NCI-H748 treated with DMSO at 0.1 percent for 48 hours (cell line): ENCODE measurements at regions not wholly inside any gene's neighbourhood (a gene's known extent, or its start where the extent isn't known, plus 50 kb on each side); places are given as distances from the start of the nearest gene placed in this dataset.

Experiments
- DNase-seq: peaks from one replicate; lab custom pipeline; 2025; lab: John Stamatoyannopoulos, UW

DNA sequence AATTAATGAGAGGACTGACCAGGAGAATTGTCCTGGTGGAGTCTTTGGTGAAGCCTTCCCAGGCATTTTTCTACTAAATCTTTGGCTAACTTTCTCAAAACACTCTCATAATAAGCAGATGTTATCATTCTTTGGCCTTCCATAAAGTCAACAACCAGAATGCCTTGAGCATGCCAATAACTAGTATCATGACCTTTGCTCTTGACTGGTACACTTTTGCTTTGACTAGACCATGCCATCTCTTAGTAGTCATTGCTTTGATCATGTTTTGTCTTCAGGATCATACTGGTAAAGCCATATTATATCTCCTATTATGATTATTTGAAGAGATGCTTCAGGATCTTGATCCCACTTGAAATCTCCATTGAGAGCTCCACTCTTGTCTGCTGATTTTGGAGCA is 506.9 kb downstream of the ELAVL2 start:
- DNase-seq: no peak

DNA sequence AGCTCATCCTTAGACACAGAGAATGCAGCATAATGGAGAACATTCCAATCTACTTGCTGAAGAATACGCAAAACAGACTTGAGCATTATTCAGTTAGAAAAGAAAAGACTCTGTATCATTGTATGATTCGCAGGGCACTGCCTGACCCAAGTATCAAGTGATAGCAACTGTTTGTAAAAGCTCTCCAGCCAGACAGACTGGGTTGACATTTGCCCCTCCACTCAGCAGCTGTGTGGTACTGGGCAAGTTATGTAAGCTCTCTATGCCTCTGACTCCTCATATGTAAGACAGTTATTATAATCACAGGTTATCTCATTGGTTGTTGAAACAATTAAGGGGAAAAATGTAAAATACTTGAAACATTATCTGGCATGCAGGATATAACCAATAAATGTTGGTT is 505.0 kb downstream of the ELAVL2 start:
- DNase-seq: no peak

DNA sequence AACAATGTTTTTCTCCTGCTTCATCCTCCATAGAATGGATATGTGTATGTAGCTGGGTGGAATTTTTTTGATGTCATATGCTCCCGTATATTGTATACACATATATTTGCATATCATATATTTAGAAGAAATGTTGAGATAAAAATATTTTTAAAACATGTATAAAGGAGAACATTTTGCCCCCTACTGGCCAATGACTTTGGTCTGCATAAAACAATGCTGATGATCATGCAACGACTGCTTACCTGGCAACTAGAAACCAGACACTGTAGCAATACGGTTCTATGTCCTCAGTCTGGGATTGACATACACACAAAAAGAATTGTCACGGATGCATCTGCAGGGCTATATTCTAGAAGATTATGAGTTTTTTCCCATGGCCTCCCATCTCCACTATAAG is 503.6 kb downstream of the ELAVL2 start:
- DNase-seq: no peak

DNA sequence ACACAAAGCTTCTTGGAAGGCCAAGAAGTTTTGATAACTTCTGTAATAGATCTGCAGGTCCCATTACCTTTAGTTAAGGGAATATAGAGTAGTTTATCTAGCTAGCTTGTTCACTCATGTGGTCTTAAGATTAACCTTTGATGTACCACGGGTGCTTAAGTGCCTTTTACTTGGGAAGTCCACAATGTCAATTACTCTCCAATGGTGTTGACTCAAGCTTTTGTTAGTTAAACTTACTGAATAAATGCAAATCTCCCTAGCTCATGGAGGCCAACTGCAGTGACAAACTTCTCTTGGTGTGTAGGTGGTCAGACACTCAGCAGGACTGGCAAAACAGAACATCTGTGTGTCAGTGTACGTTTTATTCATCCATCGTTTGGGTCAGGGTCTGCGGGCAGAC is 501.5 kb downstream of the ELAVL2 start:
- DNase-seq: no peak

DNA sequence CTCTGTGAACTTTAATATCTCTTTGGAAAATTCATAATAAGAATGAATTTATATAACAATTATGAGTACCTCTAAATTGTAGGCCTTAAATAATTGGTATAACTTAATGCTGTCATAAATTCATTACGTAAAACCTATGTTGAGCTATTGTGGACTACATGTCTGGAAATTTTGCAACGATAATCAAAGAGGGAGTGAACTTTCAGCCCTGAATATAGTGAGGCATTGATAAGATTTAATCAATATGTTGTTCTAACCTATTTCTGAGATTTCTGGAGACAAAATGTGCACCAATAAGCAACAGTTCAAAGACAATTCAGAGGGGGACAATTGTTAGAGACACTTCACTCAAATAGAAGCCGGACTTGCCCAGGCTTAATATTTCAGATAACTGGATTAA is 499.4 kb downstream of the ELAVL2 start:
- DNase-seq: no peak

DNA sequence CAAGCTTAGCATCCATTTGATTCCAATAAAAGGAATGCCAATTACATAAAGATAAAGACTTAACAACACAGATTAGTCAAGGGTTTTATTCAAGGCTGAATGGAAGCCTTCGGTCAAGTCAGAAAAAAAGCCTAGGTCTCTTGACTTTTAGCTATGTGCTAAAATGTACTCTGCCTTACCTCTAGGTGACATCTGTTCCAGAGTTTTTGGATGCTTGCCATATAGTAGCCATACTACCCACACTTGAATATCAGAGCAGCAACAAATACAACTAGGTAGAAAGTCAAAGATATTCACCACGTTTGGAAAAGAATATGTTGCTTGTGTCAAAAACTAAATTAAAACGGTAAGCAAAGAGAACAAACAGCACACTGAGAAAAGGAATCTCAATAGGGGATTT is 484.7 kb downstream of the ELAVL2 start:
- no peak for DNase-seq

DNA sequence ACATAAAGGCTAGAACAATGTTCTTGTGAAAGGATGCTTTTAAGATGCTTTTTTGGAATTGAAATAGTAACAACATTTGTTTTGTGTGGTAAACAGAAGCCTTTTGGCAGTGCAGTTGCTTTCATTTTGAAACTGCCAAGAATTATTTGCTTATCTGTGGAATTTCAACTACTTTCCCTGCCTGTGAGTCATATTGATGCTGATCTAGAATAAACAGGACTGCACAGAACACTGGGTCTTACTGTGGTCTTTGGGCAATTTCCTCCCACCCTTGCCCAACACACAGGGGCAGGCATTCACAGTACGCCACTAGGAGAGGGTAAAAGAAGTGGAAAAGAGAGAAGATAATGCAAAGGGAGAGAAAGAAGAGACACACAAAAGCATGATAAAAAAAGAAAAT is 483.7 kb downstream of the ELAVL2 start:
- DNase-seq: no peak

DNA sequence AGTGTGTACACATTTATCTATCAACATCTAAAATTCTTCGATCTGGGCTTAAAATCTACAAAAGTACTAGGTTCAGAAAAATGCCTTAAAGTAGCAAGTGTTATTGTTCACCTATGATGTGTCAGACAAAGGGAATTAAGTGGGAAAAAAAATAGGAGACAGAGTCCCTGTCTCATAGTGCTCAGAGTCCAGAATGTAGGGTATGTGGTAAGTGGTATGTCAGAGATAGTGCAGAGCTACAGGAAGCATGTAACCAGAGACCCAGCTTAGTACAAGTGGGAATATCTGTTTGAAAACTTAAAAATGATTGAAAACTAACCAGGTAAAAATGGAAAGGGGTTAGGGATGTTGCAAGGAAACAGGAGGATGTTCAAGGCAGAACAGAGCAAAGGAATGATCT is 482.8 kb downstream of the ELAVL2 start:
- DNase-seq: no peak

DNA sequence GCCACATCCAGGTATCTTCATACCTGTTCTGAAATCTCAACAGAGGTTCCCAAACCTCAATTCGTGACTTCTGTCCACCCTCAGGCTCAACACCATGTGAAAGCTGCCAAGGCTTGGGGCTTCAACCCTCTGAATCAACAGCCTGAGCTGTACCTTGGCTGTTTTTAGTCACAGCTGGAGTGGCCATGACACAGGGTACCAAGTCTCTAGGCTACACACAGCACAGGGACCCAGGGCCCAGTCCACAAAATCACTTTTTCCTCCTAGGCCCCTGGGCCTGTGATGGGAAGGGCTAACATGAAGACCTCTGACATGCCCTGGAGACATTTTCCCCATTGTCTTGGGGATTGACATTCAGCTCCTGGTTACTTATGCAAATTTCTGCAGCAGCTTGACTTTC is 464.9 kb downstream of the ELAVL2 start:
- no peak for DNase-seq

DNA sequence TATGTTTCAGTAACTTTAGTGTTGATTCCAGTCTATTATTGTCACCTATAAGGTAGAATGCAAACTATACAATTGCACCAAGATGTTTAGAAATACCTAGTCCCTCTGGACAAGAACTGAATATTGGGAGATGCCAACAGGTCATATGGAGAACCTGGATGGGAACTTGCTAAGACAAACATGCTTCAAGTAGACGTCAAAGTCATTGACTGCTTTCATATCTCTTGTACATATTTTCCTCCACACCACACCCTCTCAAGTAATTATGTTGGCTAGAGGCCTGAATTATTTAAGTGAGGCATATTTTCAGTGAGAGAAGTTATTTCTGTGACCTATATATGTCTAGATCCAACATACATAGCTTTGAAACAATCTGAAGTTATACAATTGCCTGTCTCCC is 453.3 kb downstream of the ELAVL2 start:
- DNase-seq: no peak

DNA sequence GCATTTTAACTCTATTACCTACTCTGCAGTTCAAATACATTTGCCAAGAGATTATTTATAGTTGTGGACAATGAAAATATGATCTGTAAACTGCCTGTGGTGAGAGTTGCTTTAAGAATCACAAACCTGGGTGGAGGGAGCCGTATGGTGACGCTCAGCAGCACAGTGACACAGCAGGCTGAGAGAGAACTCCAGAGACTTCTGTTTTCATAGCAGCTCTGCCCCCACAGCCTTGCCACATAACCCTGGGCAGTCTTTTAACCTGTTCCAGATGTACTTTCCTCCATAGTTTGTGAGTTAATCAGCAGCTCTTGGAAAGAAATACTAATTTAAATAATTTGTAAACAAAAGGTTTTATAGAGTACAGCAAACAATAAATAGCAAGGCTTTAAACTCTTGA is 450.5 kb downstream of the ELAVL2 start:
- no peak for DNase-seq

DNA sequence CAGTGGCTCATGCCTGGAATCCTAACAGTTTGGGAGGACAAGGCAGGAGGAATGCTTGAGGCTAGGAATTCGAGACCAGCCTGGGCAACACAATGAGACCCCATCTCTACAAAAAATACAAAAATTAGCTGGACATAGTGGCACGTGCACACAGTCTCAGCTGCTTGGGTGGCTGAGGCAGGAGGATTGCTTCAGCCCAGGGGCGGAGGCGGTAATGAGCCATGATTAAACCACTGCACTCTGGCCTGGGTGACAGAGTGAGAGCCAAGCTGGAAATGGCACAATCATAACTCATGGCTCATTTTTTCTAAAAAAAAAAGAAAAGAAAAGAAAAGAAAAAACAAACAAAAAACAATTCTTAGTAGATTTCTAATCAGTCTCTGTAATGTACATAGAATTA is 446.2 kb downstream of the ELAVL2 start:
- DNase-seq: no peak

DNA sequence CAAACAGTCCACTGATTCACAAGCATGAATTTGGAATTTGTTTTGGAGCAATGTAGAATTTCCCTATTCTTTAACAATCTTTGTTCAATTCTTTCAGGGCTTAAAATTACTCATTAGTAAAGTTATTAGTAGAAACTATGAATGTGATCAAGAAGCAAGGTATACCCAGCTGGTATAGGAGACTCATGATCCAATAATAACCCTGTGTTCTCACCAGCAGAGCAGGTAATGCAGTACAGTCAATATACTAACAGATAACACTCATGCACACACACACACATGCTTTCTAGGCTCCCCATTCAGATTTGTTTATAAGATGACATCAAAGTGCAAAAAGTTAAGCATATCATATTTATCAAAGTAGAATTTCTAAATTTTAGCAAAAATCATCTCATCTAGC is 445.2 kb downstream of the ELAVL2 start:
- DNase-seq: no peak

DNA sequence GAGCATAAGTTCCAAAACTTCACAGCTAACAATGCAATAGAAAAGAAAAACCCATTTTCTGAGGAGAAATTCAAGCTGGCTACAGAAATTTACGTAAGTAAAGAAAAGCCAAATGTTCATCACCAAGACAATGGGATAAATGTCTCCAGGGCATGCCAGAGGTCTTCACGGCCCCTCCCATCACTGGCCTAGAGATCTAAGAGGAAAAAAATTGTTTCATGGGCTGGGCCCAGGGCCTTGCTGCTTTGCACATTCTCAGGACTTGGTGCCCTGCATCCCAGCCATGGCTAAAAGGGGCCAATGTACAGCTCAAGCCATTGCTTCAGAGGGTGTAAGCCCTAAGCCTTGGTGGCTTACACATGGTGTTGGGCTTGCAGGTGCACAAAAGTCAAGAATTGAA is 443.6 kb downstream of the ELAVL2 start:
- DNase-seq: no peak

DNA sequence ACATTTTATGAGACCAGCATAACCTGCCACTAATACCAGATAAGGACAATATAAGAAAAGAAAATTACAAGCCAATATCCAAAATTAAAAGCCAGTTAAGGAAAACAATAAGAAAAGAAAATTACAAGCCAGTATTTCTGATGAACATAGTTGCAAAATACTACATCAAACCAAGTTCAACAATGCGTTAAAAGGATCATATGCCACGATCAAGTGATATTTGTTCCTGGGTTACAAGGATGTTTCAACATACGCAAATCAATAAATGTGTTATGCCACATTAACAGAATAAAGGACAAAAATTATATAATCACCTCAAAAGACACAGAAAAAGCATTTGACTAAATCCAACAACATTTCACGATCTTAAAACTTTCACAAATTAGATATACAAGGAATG is 431.9 kb downstream of the ELAVL2 start:
- DNase-seq: no peak

DNA sequence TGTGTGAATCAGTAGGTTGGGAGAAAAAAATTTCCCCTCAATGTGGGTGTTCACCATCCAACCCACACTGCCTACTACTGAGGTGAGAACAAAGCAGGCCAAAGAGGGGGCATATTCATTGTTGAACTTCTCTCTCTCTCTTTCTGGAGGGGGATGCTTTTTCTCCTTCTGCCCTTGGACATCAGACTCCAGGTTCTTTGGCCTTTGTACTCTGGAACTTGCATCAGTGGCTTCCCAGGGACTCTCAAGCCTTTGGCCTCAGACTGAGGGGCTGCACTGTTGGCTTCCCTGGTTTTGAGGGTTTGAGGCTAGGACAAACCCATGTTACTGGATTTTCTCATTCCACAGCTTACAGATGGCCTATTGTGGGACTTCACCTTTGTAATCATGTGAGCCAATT is 417.2 kb downstream of the ELAVL2 start:
- no peak for DNase-seq

DNA sequence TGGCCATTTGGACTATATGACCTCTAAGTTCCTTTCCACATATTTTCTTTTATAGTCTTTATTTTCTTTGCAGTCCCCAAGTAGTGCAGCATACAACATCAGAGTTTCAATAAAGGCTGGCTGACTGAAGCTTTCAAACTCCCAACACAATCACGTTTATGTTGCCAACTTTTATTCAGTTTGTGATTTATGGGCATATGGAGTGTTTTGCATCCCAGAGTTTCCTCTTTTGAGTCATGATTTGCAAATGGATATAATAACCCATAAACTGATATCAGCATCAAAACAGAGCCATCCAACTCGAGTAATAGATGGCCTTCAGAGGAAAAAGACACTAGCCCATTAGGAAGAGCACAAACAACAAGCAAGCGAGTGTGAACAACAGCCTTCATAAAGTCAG is 414.0 kb downstream of the ELAVL2 start:
- DNase-seq: no peak

DNA sequence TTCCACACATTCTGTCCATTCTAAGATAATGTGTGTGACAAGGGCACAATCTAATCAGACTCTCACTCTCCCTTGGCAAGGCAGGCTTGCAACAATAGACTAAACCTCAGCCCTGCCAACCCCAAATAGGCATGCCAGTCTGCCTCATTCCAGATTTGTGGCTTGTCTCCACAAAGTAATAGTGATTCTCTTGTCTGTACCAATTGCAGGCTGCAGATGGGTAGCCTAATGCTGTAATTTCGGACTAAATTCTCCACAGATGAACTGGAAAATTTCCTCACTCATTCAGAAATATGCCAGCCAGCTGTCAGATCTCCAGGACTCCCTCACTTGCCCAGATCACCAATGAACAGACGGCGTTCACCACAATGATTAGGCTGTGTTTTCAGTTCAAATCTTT is 413.6 kb downstream of the ELAVL2 start:
- no peak for DNase-seq

DNA sequence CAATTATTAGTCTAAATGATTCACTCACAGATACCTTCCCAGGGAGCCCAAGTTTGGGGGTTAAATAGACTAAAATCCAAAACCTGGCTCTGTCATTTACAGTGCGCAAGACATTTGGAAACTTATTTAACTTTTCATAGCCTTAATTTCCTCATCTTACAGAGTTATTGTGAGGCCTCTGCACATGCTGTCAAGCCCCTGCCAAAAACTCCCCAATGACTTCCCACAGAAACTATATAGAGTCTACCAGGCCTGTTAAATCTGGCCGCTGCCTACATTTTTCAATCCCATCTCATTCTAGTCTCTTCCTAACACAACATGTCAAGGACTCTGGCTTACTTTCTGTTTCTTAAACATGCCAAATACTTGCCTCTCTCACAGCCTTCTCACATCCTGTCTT is 412.5 kb downstream of the ELAVL2 start:
- no peak for DNase-seq

DNA sequence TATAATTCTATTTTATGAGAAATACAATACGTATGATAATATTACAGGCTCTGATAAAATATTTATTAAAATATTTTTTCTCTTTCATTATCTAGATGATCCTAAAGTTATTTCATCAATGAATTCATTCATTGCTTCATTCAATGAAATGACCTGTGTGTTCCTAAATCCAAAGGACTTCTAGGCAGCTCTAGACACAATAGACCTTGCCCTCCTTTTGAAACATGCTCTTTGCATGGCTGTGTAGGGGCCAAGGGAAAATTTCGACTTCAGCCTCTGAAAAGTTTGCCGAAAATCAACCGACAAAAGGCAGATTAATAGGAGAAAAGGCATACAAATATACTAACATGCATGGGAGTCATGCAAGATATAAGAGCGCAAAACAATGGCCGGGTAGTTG is 402.0 kb downstream of the ELAVL2 start:
- no peak for DNase-seq

DNA sequence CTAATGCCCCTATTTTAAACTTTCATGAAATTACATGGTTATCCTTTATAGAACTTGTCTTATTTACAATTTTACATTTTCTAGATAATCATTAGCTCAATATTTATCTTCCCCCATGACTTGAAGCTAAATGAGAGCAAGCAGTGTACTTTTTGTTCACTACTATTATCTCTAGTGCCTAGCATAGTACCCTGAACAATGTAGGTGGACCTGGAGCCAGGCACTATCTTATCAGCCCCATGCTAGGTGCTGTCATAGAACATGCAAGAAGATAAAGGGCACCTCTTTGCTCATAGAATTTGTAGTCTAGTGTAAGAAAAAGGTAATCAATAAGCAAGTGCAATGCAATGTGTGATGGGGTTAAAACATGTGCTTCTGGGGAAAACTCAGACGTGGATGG is 399.9 kb downstream of the ELAVL2 start:
- DNase-seq: no peak

DNA sequence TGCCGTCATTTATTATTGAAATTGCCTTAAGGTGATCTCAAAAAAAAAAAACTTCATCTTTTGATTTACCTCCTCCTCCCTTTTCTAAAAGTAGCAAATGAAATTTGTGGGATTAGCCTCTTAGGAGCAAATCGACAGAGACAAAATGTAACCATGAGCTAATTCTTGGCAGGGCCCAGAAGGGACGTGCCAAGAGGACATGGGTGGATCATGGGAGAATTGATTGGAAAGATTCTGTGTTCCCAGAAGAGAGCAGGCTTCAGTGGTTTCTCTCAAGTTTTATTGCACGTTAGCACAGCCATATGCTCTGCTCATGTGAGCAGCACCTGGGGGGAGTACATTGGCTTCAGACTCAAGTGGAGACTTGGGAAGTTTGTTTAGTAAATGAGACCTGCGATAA is 394.6 kb downstream of the ELAVL2 start:
- DNase-seq: no peak

DNA sequence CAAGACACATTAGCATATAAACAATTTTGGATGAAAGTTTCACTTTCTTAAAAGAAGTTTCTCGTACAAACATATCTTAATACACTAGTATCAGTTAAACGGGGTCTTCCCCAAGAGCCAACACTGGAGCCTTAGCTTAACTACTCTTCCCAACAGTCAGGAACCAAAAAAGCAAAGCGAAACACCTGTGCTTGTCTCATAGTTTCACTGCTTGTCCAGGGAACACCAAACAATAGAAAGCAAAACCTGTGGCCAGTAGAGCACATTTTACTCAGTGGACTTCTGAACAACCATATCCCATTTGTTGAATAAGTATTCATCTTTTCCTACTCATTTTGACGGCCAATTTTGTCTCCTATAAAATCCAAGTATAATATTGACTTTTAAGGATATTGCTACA is 391.4 kb downstream of the ELAVL2 start:
- no peak for DNase-seq

DNA sequence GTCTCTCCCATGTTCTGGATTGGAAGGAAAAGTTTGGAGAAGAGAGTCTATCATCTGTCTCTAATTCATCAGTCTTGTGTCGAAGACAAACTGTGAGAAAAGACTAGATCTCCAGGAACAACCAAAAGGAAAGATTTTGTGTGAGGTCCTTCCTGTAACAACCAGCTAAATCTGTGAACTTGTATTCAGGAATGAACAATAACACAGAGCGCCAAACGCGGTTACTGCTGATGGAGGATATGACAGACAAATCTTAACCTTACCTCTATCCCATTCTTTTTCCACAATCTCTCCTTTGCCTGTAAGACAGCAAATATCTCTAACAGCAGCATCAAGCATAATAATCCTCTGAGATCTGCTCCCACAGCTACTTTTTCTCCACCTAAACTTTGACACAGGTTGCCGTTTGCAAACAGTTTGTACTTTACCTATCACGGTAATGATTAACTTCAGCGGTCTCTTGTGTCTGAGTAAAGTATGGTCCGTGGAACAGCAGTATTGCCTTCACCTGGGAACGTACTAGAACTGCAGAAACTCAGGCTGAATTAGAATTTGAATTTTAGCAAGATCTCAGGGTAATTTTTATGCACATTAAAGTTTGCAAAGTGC is 387.6 kb downstream of the ELAVL2 start:
- no peak for DNase-seq

DNA sequence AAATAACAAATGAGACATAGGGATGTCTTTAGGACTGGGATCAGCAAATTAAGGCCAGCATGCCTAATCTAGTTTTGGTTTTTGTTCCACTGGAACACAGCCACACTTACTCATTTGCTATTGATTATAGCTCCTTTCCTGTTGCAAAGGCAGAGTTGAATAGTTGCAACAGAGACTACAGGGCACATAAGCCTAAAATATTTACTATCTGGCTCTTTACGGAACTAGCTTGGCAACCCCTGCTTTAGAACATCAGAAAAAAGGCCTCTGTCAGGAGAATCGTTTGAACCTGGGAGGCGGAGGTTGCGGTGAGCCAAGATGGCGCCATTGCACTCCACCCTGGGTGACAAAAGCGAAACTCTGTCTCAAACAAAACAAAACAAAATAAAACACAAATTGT is 384.8 kb downstream of the ELAVL2 start:
- no peak for DNase-seq
